CD14-positive monocyte (primary cell): ENCODE measurements at regions not wholly inside any gene's neighbourhood (a gene's known extent, or its start where the extent isn't known, plus 50 kb on each side); places are given as distances from the start of the nearest gene placed in this dataset.

ENCODE experiments used
- DNase-seq, 3 donors: peaks; one replicate each; pipeline ENCODE4 v3.0.0-alpha.2; 2011 to 2022
- H2AFZ ChIP-seq: 2 replicates; pipeline ENCODE4 v1.6.0; 2012; ENCODE audit warnings: mild to moderate bottlenecking, low read depth, low read length, inconsistent platforms; ENCODE audit not compliant: insufficient read depth, poor library complexity, severe bottlenecking
- H3K27ac ChIP-seq, 2 donors: 1 replicate in 1 of 2; 2 replicates in 1 of 2; pipeline ENCODE4 v1.5.1; 2012 to 2013; ENCODE audit warnings: low read length in 2 of 2, control low read depth in 1 of 2, inconsistent platforms in 1 of 2, low read depth in 1 of 2, mild to moderate bottlenecking in 1 of 2
- H3K27me3 ChIP-seq, 2 donors: one replicate each; pipeline versions ENCODE4 v1.6.0 to v1.6.1; 2011 to 2013; ENCODE audit warnings: low read length in 2 of 2; ENCODE audit not compliant: control insufficient read depth in 2 of 2, insufficient read depth in 2 of 2
- H3K36me3 ChIP-seq, 2 donors: replicated peaks in 1 of 2; 1 replicate in 1 of 2; 2 replicates in 1 of 2; pipeline versions ENCODE4 v1.5.1 to v1.6.1; 2012 to 2013; ENCODE audit warnings: low read length in 2 of 2, control low read depth in 1 of 2, inconsistent platforms in 1 of 2, mild to moderate bottlenecking in 1 of 2; ENCODE audit not compliant: insufficient read depth in 2 of 2, control insufficient read depth in 1 of 2
- H3K4me1 ChIP-seq, 2 donors: 1 replicate in 1 of 2; 2 replicates in 1 of 2; pipeline versions ENCODE4 v1.5.1 to v1.6.1; 2012 to 2013; ENCODE audit warnings: low read length in 2 of 2, control low read depth in 1 of 2, inconsistent platforms in 1 of 2, mild to moderate bottlenecking in 1 of 2, moderate library complexity in 1 of 2; ENCODE audit not compliant: insufficient read depth in 2 of 2, control insufficient read depth in 1 of 2
- H3K4me2 ChIP-seq: replicated peaks from 2 replicates; pipeline ENCODE3; 2012; ENCODE audit warnings: low read length, moderate library complexity, mild to moderate bottlenecking; ENCODE audit not compliant: poor library complexity, severe bottlenecking; ENCODE audit errors: extremely low read depth
- H3K4me3 ChIP-seq, 3 experiments: fragments of 200-600 bp in 1 of 3; sonication (generic) in 1 of 3; replicated peaks in 1 of 3; 1 replicate in 2 of 3; 2 replicates in 1 of 3; pipeline ENCODE4 v1.5.1; 2011 to 2013; ENCODE audit warnings: low read length in 3 of 3, mild to moderate bottlenecking in 3 of 3, control low read depth in 2 of 3, low read depth in 2 of 3, inconsistent platforms in 1 of 3, moderate library complexity in 1 of 3
- H3K79me2 ChIP-seq: 2 replicates; pipeline ENCODE4 v1.6.0; 2012; ENCODE audit warnings: mild to moderate bottlenecking, control low read depth, inconsistent platforms, low read length, moderate library complexity; ENCODE audit not compliant: insufficient read depth
- H3K9ac ChIP-seq: 2 replicates; pipeline ENCODE4 v1.6.0; 2017; ENCODE audit warnings: low read length, mild to moderate bottlenecking; ENCODE audit not compliant: insufficient read depth, poor library complexity, severe bottlenecking
- H3K9me3 ChIP-seq, 2 donors: replicated peaks in 1 of 2; 1 replicate in 1 of 2; 2 replicates in 1 of 2; pipeline versions ENCODE4 v1.5.1 to v1.6.1; 2012 to 2013; ENCODE audit warnings: low read length in 2 of 2, control low read depth in 1 of 2; ENCODE audit not compliant: control insufficient read depth in 1 of 2, insufficient read depth in 1 of 2
- H4K20me1 ChIP-seq: 2 replicates; pipeline ENCODE4 v1.6.0; 2012; ENCODE audit warnings: mild to moderate bottlenecking, low read length, control low read depth, moderate library complexity; ENCODE audit not compliant: insufficient read depth
- H3K27ac Mint-ChIP-seq, 7 donors: one replicate each; pipeline ENCODE4 v1.8.0; 2020; ENCODE audit warnings: mild to moderate bottlenecking in 7 of 7, mixed read lengths in 7 of 7, moderate library complexity in 6 of 7, inconsistent platforms in 2 of 7
- H3K27me3 Mint-ChIP-seq, 3 donors: one replicate each; pipeline ENCODE4 v1.8.0; 2021 to 2022; ENCODE audit warnings: low read depth in 3 of 3, mild to moderate bottlenecking in 3 of 3, mixed read lengths in 3 of 3, moderate library complexity in 3 of 3, inconsistent platforms in 1 of 3
- H3K36me3 Mint-ChIP-seq, 2 donors: one replicate each; pipeline ENCODE4 v1.8.0; 2020; ENCODE audit warnings: mixed read lengths in 2 of 2, inconsistent platforms in 1 of 2, mild to moderate bottlenecking in 1 of 2
- H3K4me1 Mint-ChIP-seq: one replicate; pipeline ENCODE4 v1.8.0; 2020; ENCODE audit warnings: mild to moderate bottlenecking, mixed read lengths
- H3K4me3 Mint-ChIP-seq, 2 donors: one replicate each; pipeline ENCODE4 v1.8.0; 2020; ENCODE audit warnings: mild to moderate bottlenecking in 2 of 2, mixed read lengths in 2 of 2, moderate library complexity in 1 of 2
- H3K9me3 Mint-ChIP-seq, 7 donors: one replicate each; pipeline ENCODE4 v1.8.0; 2020 to 2022; ENCODE audit warnings: mixed read lengths in 7 of 7, mild to moderate bottlenecking in 6 of 7, moderate library complexity in 6 of 7, inconsistent platforms in 2 of 7
- WGBS: methylation state at CpG from one replicate; pipeline ENCODE4 v1.1.5; 2013; ENCODE audit warnings: missing lambda C conversion rate; ENCODE audit not compliant: insufficient coverage; 5-methylcytosine and 5-hydroxymethylcytosine counted together
- intact Hi-C, 2 donors: fragments of 100-400 bp; cut with micrococcal nuclease; formaldehyde crosslinking; loops; one replicate each; pipeline versions ENCODE4 v1.15.0 to v1.15.1; 2023
- TF ChIP-seq, protein P1 (sequence below): fragments of 200-600 bp; IDR thresholded peaks from one replicate; pipeline ENCODE4 v1.8.0; 2022; ENCODE audit warnings: antibody characterized with exemption, mild to moderate bottlenecking

DNA sequence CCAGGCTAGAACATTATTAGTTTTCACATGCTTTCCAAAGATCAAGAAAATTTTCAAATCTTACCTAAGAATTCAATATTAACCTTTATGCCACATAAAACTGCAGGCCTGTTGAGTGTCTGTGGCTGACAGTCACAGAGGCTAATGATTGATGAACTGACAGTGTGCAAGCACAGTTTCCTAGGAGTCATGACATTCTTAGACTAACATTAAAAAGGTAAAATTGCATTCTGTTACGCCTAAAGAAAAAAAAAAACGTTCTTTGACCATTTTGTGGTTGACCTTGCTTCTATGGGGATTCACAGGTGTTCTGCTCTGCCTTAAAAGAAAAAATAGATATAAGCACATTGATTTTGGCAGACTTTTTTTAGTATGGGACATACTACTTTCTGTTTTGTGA lies 1776.2 kb downstream of the PCDH9 start:
- DNase-seq, result no peak
- Histone ChIP-seq H3K4me2 (no peak overlapping the region), H3K36me3 (no peaks in the 10 kb centered on the region), H3K9me3 (peaks cover 0 to 5% of the 10 kb centered on the region in 2 donors), H3K79me2 (no peaks in the 10 kb centered on the region), H3K27ac (no peak overlapping the region), H2AFZ (no peak overlapping the region), H4K20me1 (no peaks in the 10 kb centered on the region), H3K4me1 (no peaks in the 10 kb centered on the region), H3K9ac (no peak overlapping the region), H3K4me3 (no peak overlapping the region), H3K27me3 (no peaks in the 10 kb centered on the region)
- peaks cover 0 to 5% (median 2%) of the 10 kb centered on the region in 7 donors for H3K9me3 Mint-ChIP-seq
- WGBS, result no CpG with 5 or more reads among the region's 2 CpGs
- TF ChIP-seq, protein P1, sequence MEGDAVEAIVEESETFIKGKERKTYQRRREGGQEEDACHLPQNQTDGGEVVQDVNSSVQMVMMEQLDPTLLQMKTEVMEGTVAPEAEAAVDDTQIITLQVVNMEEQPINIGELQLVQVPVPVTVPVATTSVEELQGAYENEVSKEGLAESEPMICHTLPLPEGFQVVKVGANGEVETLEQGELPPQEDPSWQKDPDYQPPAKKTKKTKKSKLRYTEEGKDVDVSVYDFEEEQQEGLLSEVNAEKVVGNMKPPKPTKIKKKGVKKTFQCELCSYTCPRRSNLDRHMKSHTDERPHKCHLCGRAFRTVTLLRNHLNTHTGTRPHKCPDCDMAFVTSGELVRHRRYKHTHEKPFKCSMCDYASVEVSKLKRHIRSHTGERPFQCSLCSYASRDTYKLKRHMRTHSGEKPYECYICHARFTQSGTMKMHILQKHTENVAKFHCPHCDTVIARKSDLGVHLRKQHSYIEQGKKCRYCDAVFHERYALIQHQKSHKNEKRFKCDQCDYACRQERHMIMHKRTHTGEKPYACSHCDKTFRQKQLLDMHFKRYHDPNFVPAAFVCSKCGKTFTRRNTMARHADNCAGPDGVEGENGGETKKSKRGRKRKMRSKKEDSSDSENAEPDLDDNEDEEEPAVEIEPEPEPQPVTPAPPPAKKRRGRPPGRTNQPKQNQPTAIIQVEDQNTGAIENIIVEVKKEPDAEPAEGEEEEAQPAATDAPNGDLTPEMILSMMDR, result no peak
- intact Hi-C loops, result no loop called here
- no peaks in the 10 kb centered on the region for H3K27me3 Mint-ChIP-seq
- H3K27ac Mint-ChIP-seq, result no peak overlapping the region
- H3K4me1 Mint-ChIP-seq, result no peaks in the 10 kb centered on the region
- H3K36me3 Mint-ChIP-seq, result no peaks in the 10 kb centered on the region
- H3K4me3 Mint-ChIP-seq, result no peak overlapping the region

DNA sequence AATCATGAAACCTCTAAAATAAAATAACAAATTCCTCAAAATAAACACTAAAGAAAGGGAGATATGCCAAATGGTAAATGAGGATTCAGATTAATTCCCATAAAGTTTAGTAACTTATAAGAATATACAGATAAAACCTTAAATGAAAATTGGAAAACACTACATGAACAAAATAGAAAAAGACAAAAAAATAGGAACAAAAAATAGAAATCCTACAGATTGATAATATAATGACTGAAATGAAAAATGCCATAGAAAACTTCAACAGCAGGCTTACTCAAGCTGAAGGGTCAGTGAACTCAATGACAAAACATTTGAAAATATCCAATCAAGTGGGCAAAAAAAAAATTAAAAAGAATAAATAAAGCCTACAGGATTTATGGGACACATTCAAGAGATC lies 1784.8 kb downstream of the PCDH9 start:
- Histone ChIP-seq H3K9me3 (peaks cover 15 to 17% of the 10 kb centered on the region in 2 donors), H3K9ac (no peak overlapping the region), H3K36me3 (no peaks in the 10 kb centered on the region), H3K4me2 (no peak overlapping the region), H3K79me2 (no peaks in the 10 kb centered on the region), H3K27me3 (no peaks in the 10 kb centered on the region), H3K4me1 (no peaks in the 10 kb centered on the region), H2AFZ (no peak overlapping the region), H3K27ac (no peak overlapping the region), H3K4me3 (no peak overlapping the region), H4K20me1 (no peaks in the 10 kb centered on the region)
- no peaks in the 10 kb centered on the region for H3K4me1 Mint-ChIP-seq
- no peak overlapping the region for H3K27ac Mint-ChIP-seq
- peaks cover 6 to 18% (median 15%) of the 10 kb centered on the region in 7 donors for H3K9me3 Mint-ChIP-seq
- H3K4me3 Mint-ChIP-seq, result no peak overlapping the region
- intact Hi-C loops, result no loop called here
- no peaks in the 10 kb centered on the region for H3K36me3 Mint-ChIP-seq
- TF ChIP-seq, protein P1, result no peak
- peaks cover 0 to 2% (median 0%) of the 10 kb centered on the region in 3 donors for H3K27me3 Mint-ChIP-seq
- no peak for DNase-seq
